HEK293T (cell line): ENCODE measurements at regions not wholly inside any gene's neighbourhood (a gene's known extent, or its start where the extent isn't known, plus 50 kb on each side); places are given as distances from the start of the nearest gene placed in this dataset.

Source experiments
- BHLHE40 ChIP-seq: fragments of 450-650 bp; IDR thresholded peaks from 2 replicates; pipeline ENCODE4 v1.6.1; 2016; ENCODE audit warnings: mild to moderate bottlenecking, moderate library complexity, borderline replicate concordance
- CTBP1 ChIP-seq: fragments of 450-650 bp; IDR thresholded peaks from 2 replicates; pipeline ENCODE4 v1.6.1; 2016; ENCODE audit warnings: borderline replicate concordance
- ELF4 ChIP-seq: fragments of 450-650 bp; IDR thresholded peaks from 2 replicates; pipeline ENCODE4 v1.6.1; 2017; ENCODE audit warnings: antibody characterized with exemption
- FOXM1 ChIP-seq: fragments of 450-650 bp; IDR thresholded peaks from 2 replicates; pipeline ENCODE4 v1.6.1; 2017; ENCODE audit warnings: mild to moderate bottlenecking, borderline replicate concordance
- HDGF ChIP-seq: fragments of 450-650 bp; IDR thresholded peaks from 2 replicates; pipeline ENCODE4 v1.6.1; 2017; ENCODE audit warnings: antibody characterized with exemption, borderline replicate concordance
- L3MBTL2 ChIP-seq: fragments of 450-650 bp; conservative IDR thresholded peaks from 2 replicates; pipeline ENCODE4 v1.6.1; 2016; ENCODE audit warnings: mild to moderate bottlenecking
- SP1 ChIP-seq: fragments of 450-650 bp; IDR thresholded peaks from 2 replicates; pipeline ENCODE4 v1.6.1; 2017
- SUZ12 ChIP-seq: fragments of 450-650 bp; IDR thresholded peaks from 2 replicates; pipeline ENCODE4 v1.6.1; 2016; ENCODE audit warnings: mild to moderate bottlenecking
- TARDBP ChIP-seq: fragments of 450-650 bp; IDR thresholded peaks from 2 replicates; pipeline ENCODE4 v1.6.1; 2016
- ZNF384 ChIP-seq: fragments of 450-650 bp; IDR thresholded peaks from 2 replicates; pipeline ENCODE4 v1.6.1; 2016
- TF ChIP-seq, protein P1 (sequence below): fragments of 450-650 bp; IDR thresholded peaks from 2 replicates; pipeline ENCODE4 v1.6.1; 2016

DNA sequence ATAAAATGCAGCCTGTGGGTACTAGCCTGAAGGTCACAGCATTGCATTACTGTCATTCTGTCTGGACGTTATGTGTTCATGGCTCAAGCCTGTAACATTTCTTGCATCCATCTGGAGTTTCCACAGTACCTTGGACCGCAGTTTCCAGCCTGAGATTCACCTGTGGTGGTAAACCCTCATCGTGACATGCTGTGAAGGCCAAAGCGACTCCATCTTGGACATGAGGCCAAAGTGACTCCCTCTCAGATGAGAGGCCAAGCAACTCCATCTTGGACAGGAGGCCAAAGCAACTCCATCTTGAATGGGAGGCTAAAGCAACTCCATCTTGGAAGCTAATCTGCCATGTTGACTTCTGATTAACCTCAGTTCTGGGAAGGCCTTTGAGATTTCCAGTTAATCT, 257.7 kb upstream of the MYT1L start:
- TF ChIP-seq ELF4, result no peak
- no peak for TF ChIP-seq CTBP1
- no peak for TF ChIP-seq SP1
- no peak for TF ChIP-seq L3MBTL2
- no peak for TF ChIP-seq TARDBP
- TF ChIP-seq BHLHE40, result no peak
- no peak for TF ChIP-seq FOXM1
- no peak for TF ChIP-seq ZNF384
- TF ChIP-seq HDGF, result no peak
- TF ChIP-seq, protein P1, sequence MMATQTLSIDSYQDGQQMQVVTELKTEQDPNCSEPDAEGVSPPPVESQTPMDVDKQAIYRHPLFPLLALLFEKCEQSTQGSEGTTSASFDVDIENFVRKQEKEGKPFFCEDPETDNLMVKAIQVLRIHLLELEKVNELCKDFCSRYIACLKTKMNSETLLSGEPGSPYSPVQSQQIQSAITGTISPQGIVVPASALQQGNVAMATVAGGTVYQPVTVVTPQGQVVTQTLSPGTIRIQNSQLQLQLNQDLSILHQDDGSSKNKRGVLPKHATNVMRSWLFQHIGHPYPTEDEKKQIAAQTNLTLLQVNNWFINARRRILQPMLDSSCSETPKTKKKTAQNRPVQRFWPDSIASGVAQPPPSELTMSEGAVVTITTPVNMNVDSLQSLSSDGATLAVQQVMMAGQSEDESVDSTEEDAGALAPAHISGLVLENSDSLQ, result no peak
- no peak for TF ChIP-seq SUZ12
